GM23338 (cell line): ENCODE measurements at regions not wholly inside any gene's neighbourhood (a gene's known extent, or its start where the extent isn't known, plus 50 kb on each side); places are given as distances from the start of the nearest gene placed in this dataset.

Experiments used
- ATAC-seq: fragments of 200-7000 bp; cut with Tn5 transposase; 3 replicates; pipeline ENCODE4 v1.9.1; 2020
- DNase-seq: peaks from one replicate; pipeline ENCODE4 v3.0.0-alpha.2; 2015; ENCODE audit warnings: low spot score
- H2AFZ ChIP-seq: fragments of 200-600 bp; sonication (generic); 2 replicates; pipeline ENCODE4 v1.8.0; 2016; ENCODE audit warnings: antibody characterized with exemption, mild to moderate bottlenecking, moderate library complexity
- H3F3A ChIP-seq: fragments of 200-600 bp; sonication (generic); replicated peaks from 2 replicates; pipeline ENCODE4 v1.8.0; 2017; ENCODE audit warnings: antibody characterized with exemption, mixed run types, low read depth
- H3K27ac ChIP-seq: fragments of 200-600 bp; sonication (generic); 2 replicates; pipeline ENCODE4 v1.6.1; 2016; ENCODE audit warnings: low read depth
- H3K27me3 ChIP-seq: fragments of 200-600 bp; sonication (generic); 2 replicates; pipeline ENCODE4 v1.8.0; 2016; ENCODE audit warnings: mild to moderate bottlenecking, mixed run types, moderate library complexity; ENCODE audit not compliant: insufficient read depth
- H3K36me3 ChIP-seq: fragments of 200-600 bp; sonication (generic); 2 replicates; pipeline ENCODE4 v1.8.0; 2016; ENCODE audit warnings: mild to moderate bottlenecking; ENCODE audit not compliant: insufficient read depth
- H3K4me1 ChIP-seq: fragments of 200-600 bp; sonication (generic); 2 replicates; pipeline ENCODE4 v1.8.0; 2016; ENCODE audit warnings: mild to moderate bottlenecking, moderate library complexity; ENCODE audit not compliant: insufficient read depth
- H3K4me2 ChIP-seq: fragments of 200-600 bp; sonication (generic); 2 replicates; pipeline ENCODE4 v1.7.1; 2017; ENCODE audit warnings: mixed run types
- H3K4me3 ChIP-seq: fragments of 200-600 bp; sonication (generic); 2 replicates; pipeline ENCODE4 v1.6.1; 2016; ENCODE audit warnings: mixed run types
- H3K79me2 ChIP-seq: fragments of 200-600 bp; sonication (generic); replicated peaks from 2 replicates; pipeline ENCODE4 v1.8.0; 2017; ENCODE audit warnings: mild to moderate bottlenecking; ENCODE audit not compliant: insufficient read depth
- H3K9me2 ChIP-seq: fragments of 200-600 bp; sonication (generic); 2 replicates; pipeline ENCODE4 v1.8.0; 2017; ENCODE audit not compliant: insufficient read depth
- H4K20me1 ChIP-seq: fragments of 200-600 bp; sonication (generic); replicated peaks from 2 replicates; pipeline ENCODE4 v1.8.0; 2017; ENCODE audit warnings: mild to moderate bottlenecking; ENCODE audit not compliant: insufficient read depth
- H3K27ac Mint-ChIP-seq: 2 replicates; pipeline ENCODE4 v1.8.0; 2020; ENCODE audit warnings: inconsistent platforms, mild to moderate bottlenecking, moderate library complexity, mixed read lengths
- H3K27me3 Mint-ChIP-seq: 3 replicates; pipeline ENCODE4 v1.8.0; 2022; ENCODE audit warnings: low read depth, mild to moderate bottlenecking, moderate library complexity, mixed read lengths, inconsistent platforms; ENCODE audit not compliant: insufficient read depth, poor library complexity
- H3K36me3 Mint-ChIP-seq: 3 replicates; pipeline ENCODE4 v1.8.0; 2021; ENCODE audit warnings: low read depth, mild to moderate bottlenecking, inconsistent platforms, moderate library complexity, mixed read lengths
- H3K4me1 Mint-ChIP-seq: 3 replicates; pipeline ENCODE4 v1.8.0; 2020; ENCODE audit warnings: mild to moderate bottlenecking, inconsistent platforms, mixed read lengths
- H3K4me3 Mint-ChIP-seq: 3 replicates; pipeline ENCODE4 v1.8.0; 2021; ENCODE audit warnings: moderate library complexity, mild to moderate bottlenecking, inconsistent platforms, mixed read lengths
- H3K9me3 Mint-ChIP-seq: 3 replicates; pipeline ENCODE4 v1.8.0; 2020; ENCODE audit warnings: moderate library complexity, mild to moderate bottlenecking, inconsistent platforms, mixed read lengths
- CREB1 ChIP-seq: fragments of 250-450 bp; sonication (Bioruptor Pico); IDR thresholded peaks from 2 replicates; pipeline ENCODE4 v1.5.0; 2020; ENCODE audit warnings: low read depth, mild to moderate bottlenecking, moderate library complexity
- EZH2 ChIP-seq: fragments of 200-600 bp; sonication (generic); IDR thresholded peaks from one replicate; pipeline ENCODE4 v1.8.0; 2017; ENCODE audit warnings: antibody characterized with exemption, mild to moderate bottlenecking, low read depth; ENCODE audit not compliant: unreplicated experiment
- EZH2phosphoT487 ChIP-seq: fragments of 200-600 bp; sonication (generic); IDR thresholded peaks from one replicate; pipeline ENCODE4 v1.8.1; 2018; ENCODE audit warnings: antibody characterized with exemption; ENCODE audit not compliant: unreplicated experiment
- JUNB ChIP-seq: IDR thresholded peaks from one replicate; pipeline ENCODE4 v1.6.1; 2016; ENCODE audit warnings: antibody characterized with exemption; ENCODE audit not compliant: unreplicated experiment
- NANOG ChIP-seq: IDR thresholded peaks from 2 replicates; pipeline ENCODE4 v1.6.1; 2016; ENCODE audit warnings: antibody characterized with exemption, borderline replicate concordance
- POLR2AphosphoS5 ChIP-seq: IDR thresholded peaks from 2 replicates; pipeline ENCODE4 v1.6.1; 2016; ENCODE audit warnings: antibody characterized with exemption, low read depth
- ZNF331 ChIP-seq: fragments of 250-450 bp; sonication (Bioruptor Pico); IDR thresholded peaks from 2 replicates; pipeline ENCODE4 v1.5.0; 2020; ENCODE audit warnings: low read depth, mild to moderate bottlenecking, moderate library complexity
- TF ChIP-seq, protein P1 (sequence below): fragments of 250-450 bp; sonication (Bioruptor Pico); IDR thresholded peaks from 2 replicates; pipeline ENCODE4 v1.5.0; 2020; ENCODE audit warnings: mild to moderate bottlenecking, moderate library complexity
- TF ChIP-seq, protein P2 (sequence below), 2 experiments: fragments of 200-600 bp in 1 of 2; sonication (generic) in 1 of 2; conservative IDR thresholded peaks; 2 replicates each; pipeline versions ENCODE4 v1.5.1 to v1.6.1; 2016 to 2017; ENCODE audit warnings: antibody characterized with exemption in 2 of 2, low read depth in 2 of 2, mild to moderate bottlenecking in 2 of 2, moderate library complexity in 1 of 2
- TF ChIP-seq, protein P3 (sequence below): IDR thresholded peaks from one replicate; pipeline ENCODE4 v1.6.1; 2018; ENCODE audit warnings: antibody characterized with exemption; ENCODE audit not compliant: unreplicated experiment

DNA sequence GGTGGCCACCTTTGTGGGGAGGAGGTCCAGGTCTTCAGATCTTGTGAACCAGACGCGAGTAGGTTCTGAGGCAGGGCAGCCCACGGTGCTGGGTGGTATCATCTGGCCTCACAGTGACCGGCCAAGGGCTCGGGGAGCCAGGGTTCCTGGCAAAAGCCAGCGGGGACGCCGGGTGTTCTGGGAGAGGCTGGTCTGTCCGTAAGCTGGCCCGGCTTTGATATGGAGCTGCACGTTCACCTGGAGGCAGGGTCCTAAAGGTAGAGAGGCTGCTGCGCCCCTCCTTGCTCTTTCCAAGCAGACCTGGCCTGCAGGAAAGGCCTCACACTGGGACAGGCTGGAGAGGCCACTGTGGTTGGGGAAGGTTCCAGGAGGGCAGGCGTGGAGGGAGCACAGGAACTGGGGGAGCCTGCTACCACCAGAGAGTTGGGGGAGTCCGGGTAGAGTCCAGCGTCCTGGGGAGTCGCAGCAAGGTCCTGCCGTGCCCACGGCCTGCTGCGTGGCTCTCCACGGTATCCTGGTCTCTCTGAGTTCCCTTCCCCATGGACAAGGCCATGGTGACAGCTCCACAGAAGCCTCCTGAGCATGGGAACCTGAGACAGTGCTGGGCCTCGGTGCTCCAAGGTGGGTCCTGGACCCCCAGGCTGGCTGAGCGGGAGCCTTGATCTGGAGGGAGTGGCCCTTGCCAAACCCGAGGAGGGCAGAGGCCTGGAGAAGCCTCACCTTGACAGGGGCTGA lies 452.4 kb upstream of the B3GAT1 start (continued):
- TF ChIP-seq, protein P1, sequence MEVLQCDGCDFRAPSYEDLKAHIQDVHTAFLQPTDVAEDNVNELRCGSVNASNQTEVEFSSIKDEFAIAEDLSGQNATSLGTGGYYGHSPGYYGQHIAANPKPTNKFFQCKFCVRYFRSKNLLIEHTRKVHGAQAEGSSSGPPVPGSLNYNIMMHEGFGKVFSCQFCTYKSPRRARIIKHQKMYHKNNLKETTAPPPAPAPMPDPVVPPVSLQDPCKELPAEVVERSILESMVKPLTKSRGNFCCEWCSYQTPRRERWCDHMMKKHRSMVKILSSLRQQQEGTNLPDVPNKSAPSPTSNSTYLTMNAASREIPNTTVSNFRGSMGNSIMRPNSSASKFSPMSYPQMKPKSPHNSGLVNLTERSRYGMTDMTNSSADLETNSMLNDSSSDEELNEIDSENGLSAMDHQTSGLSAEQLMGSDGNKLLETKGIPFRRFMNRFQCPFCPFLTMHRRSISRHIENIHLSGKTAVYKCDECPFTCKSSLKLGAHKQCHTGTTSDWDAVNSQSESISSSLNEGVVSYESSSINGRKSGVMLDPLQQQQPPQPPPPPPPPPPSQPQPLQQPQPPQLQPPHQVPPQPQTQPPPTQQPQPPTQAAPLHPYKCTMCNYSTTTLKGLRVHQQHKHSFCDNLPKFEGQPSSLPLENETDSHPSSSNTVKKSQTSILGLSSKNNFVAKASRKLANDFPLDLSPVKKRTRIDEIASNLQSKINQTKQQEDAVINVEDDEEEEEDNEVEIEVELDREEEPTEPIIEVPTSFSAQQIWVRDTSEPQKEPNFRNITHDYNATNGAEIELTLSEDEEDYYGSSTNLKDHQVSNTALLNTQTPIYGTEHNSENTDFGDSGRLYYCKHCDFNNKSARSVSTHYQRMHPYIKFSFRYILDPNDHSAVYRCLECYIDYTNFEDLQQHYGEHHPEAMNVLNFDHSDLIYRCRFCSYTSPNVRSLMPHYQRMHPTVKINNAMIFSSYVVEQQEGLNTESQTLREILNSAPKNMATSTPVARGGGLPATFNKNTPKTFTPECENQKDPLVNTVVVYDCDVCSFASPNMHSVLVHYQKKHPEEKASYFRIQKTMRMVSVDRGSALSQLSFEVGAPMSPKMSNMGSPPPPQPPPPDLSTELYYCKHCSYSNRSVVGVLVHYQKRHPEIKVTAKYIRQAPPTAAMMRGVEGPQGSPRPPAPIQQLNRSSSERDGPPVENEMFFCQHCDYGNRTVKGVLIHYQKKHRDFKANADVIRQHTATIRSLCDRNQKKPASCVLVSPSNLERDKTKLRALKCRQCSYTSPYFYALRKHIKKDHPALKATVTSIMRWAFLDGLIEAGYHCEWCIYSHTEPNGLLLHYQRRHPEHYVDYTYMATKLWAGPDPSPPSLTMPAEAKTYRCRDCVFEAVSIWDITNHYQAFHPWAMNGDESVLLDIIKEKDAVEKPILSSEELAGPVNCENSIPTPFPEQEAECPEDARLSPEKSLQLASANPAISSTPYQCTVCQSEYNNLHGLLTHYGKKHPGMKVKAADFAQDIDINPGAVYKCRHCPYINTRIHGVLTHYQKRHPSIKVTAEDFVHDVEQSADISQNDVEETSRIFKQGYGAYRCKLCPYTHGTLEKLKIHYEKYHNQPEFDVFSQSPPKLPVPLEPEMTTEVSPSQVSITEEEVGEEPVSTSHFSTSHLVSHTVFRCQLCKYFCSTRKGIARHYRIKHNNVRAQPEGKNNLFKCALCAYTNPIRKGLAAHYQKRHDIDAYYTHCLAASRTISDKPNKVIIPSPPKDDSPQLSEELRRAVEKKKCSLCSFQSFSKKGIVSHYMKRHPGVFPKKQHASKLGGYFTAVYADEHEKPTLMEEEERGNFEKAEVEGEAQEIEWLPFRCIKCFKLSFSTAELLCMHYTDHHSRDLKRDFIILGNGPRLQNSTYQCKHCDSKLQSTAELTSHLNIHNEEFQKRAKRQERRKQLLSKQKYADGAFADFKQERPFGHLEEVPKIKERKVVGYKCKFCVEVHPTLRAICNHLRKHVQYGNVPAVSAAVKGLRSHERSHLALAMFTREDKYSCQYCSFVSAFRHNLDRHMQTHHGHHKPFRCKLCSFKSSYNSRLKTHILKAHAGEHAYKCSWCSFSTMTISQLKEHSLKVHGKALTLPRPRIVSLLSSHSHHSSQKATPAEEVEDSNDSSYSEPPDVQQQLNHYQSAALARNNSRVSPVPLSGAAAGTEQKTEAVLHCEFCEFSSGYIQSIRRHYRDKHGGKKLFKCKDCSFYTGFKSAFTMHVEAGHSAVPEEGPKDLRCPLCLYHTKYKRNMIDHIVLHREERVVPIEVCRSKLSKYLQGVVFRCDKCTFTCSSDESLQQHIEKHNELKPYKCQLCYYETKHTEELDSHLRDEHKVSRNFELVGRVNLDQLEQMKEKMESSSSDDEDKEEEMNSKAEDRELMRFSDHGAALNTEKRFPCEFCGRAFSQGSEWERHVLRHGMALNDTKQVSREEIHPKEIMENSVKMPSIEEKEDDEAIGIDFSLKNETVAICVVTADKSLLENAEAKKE (CRISPR knock-in tag), result no peak
- TF ChIP-seq EZH2phosphoT487, result no peak
- no peak for TF ChIP-seq JUNB
- no peak for TF ChIP-seq EZH2
- TF ChIP-seq, protein P2, sequence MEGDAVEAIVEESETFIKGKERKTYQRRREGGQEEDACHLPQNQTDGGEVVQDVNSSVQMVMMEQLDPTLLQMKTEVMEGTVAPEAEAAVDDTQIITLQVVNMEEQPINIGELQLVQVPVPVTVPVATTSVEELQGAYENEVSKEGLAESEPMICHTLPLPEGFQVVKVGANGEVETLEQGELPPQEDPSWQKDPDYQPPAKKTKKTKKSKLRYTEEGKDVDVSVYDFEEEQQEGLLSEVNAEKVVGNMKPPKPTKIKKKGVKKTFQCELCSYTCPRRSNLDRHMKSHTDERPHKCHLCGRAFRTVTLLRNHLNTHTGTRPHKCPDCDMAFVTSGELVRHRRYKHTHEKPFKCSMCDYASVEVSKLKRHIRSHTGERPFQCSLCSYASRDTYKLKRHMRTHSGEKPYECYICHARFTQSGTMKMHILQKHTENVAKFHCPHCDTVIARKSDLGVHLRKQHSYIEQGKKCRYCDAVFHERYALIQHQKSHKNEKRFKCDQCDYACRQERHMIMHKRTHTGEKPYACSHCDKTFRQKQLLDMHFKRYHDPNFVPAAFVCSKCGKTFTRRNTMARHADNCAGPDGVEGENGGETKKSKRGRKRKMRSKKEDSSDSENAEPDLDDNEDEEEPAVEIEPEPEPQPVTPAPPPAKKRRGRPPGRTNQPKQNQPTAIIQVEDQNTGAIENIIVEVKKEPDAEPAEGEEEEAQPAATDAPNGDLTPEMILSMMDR (conservative IDR thresholded peaks at IDR 0.05; ENCODE audit: low read depth in 2 of 2), result no peak

DNA sequence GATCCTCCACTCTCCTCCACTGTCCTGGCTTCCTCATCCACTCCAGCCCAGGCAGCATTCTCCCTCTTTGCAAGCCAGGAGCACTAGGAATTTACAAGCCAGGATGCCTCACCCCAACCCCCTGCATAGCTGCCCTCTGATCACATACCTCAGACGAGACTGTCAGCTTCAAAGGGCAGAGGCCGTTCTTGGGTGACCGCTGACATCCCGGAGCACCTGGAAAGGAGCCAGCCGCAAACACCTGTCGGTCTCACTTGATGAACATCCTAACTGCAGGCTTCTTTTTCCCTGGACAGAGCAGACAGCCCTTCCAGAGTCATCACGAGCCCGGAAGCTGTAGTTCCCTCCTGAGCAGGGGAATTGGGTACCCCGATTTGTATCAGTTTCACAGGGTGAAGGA lies 451.3 kb upstream of the B3GAT1 start:
- no peaks in the 10 kb centered on the region; the same call in 1 of the 2 replicates for H3K27me3 ChIP-seq
- ATAC-seq (peak; percentile 27; the same call in 1 of the 3 replicates), DNase-seq (peak; percentile 21)
- Mint-ChIP-seq H3K4me1 (peaks cover 3% of the 10 kb centered on the region; the same call in 1 of the 3 replicates), H3K4me3 (no peak overlapping the region), H3K27ac (no peak overlapping the region), H3K36me3 (no peaks in the 10 kb centered on the region), H3K9me3 (no peaks in the 10 kb centered on the region), H3K27me3 (peaks cover 16% of the 10 kb centered on the region)
- H3K27ac ChIP-seq, result no peak overlapping the region
- no peaks in the 10 kb centered on the region for H3K36me3 ChIP-seq
- no peaks in the 10 kb centered on the region for H3K4me1 ChIP-seq
- peaks cover 5% of the 10 kb centered on the region; the same call in 1 of the 2 replicates for H3K9me2 ChIP-seq
- no peaks in the 10 kb centered on the region for H4K20me1 ChIP-seq
- no peak overlapping the region for H3K4me2 ChIP-seq
- no peaks in the 10 kb centered on the region for H3K79me2 ChIP-seq
- H3F3A ChIP-seq, result no peaks in the 10 kb centered on the region
- no peak overlapping the region for H3K4me3 ChIP-seq
- peak overlapping the region; percentile 38; the same call in 1 of the 2 replicates for H2AFZ ChIP-seq
- no peak for TF ChIP-seq ZNF331 (CRISPR knock-in tag)
- TF ChIP-seq, protein P3, sequence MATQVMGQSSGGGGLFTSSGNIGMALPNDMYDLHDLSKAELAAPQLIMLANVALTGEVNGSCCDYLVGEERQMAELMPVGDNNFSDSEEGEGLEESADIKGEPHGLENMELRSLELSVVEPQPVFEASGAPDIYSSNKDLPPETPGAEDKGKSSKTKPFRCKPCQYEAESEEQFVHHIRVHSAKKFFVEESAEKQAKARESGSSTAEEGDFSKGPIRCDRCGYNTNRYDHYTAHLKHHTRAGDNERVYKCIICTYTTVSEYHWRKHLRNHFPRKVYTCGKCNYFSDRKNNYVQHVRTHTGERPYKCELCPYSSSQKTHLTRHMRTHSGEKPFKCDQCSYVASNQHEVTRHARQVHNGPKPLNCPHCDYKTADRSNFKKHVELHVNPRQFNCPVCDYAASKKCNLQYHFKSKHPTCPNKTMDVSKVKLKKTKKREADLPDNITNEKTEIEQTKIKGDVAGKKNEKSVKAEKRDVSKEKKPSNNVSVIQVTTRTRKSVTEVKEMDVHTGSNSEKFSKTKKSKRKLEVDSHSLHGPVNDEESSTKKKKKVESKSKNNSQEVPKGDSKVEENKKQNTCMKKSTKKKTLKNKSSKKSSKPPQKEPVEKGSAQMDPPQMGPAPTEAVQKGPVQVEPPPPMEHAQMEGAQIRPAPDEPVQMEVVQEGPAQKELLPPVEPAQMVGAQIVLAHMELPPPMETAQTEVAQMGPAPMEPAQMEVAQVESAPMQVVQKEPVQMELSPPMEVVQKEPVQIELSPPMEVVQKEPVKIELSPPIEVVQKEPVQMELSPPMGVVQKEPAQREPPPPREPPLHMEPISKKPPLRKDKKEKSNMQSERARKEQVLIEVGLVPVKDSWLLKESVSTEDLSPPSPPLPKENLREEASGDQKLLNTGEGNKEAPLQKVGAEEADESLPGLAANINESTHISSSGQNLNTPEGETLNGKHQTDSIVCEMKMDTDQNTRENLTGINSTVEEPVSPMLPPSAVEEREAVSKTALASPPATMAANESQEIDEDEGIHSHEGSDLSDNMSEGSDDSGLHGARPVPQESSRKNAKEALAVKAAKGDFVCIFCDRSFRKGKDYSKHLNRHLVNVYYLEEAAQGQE, result no peak
- TF ChIP-seq NANOG, result no peak
- no peak for TF ChIP-seq POLR2AphosphoS5
- TF ChIP-seq CREB1 (CRISPR knock-in tag), result no peak
